ENCODE measurements at regions not wholly inside any gene's neighbourhood (a gene's known extent, or its start where the extent isn't known, plus 50 kb on each side); places are given as distances from the start of the nearest gene placed in this dataset.

DNA sequence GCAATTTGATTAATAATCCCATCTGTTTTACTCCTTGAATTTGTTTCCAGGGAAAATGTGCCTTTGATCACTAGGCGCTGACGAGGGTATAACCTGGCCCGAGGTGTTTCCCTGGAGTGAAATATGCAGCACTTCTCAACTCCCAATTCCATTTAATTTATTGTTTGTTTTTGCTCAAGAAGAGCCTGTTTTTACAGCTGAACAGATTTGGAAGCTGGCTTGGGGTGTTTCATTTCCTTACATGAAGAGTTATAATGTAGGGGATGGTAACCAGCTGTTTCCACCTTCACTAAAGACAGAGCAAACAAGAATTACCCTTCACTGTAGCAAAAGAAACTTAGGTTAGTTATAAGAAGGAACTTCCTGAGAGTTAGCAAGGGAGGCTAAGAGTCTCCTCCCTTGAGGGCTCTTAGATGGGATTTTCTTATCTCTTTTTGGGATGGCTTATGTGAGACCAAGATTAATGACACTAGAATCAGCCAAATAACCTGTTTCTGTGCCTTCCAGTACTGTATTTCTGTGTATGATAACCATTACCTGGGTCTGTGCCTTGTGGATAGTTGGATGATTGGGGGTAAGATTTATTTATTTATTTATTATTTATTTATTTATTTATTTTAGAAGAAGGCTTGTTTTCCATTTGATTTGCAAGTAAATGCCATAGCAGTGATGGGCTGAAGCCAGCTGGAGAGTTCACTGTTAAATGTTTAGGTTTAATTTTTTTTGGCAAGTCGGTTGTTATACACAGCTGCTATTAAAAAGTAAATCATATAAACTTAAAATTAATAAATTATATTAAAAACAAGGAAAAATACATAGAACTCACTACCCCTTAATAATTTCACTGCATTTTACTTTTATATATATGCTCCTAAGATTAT is 162.2 kb upstream of the BMP2 start:
- H3K4me3 ChIP-seq (ENCODE audit: low read depth, low read length): no peak overlapping the region
- no peak for TF ChIP-seq CTCF (IDR thresholded peaks at IDR 0.05; ENCODE audit: borderline replicate concordance, insufficient read depth, low read depth, low read length)

DNA sequence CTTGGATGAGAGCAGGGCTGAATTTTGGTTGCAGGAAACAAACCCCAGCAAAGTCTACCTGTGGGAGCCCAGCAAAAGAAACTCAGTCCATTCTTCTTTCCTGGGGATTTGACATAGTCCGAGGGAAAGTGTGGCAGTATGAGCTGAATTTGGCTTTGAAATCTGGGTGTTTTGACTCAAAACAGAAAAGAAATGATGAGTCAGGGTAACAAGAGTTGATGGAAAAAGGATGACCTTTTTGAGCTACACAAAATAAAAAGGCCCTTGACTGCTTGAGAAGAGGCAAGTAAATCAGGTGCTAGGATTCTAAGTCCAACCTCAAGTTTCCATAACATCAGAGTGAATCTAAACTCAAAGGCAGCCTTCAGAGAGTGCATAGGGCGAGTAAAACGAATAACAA is 163.3 kb upstream of the BMP2 start:
- no peak for TF ChIP-seq CTCF (IDR thresholded peaks at IDR 0.05; ENCODE audit: borderline replicate concordance, insufficient read depth, low read depth, low read length)
- H3K4me3 ChIP-seq (ENCODE audit: low read depth, low read length): no peak overlapping the region

- H3K4me3 ChIP-seq (ENCODE audit: low read depth, low read length): no peak overlapping the region
- TF ChIP-seq CTCF (IDR thresholded peaks at IDR 0.05; ENCODE audit: borderline replicate concordance, insufficient read depth, low read depth, low read length): no peak
Measured at GRCh38 chr20:6599876-6600735, 167.4 kb upstream of the BMP2 start.

- no peak for TF ChIP-seq CTCF (IDR thresholded peaks at IDR 0.05; ENCODE audit: borderline replicate concordance, insufficient read depth, low read depth, low read length)
- no peak overlapping the region for H3K4me3 ChIP-seq (ENCODE audit: low read depth, low read length)
Measured at GRCh38 chr20:6595704-6596103, 171.8 kb upstream of the BMP2 start.

- no peak overlapping the region for H3K4me3 ChIP-seq (ENCODE audit: low read depth, low read length)
- TF ChIP-seq CTCF (IDR thresholded peaks at IDR 0.05; ENCODE audit: borderline replicate concordance, insufficient read depth, low read depth, low read length): no peak
Measured at GRCh38 chr20:6590891-6591637, 176.4 kb upstream of the BMP2 start.

GRCh38 chr20:6588296-6588695 is 179.2 kb upstream of the BMP2 start:
- no peak for TF ChIP-seq CTCF (IDR thresholded peaks at IDR 0.05; ENCODE audit: borderline replicate concordance, insufficient read depth, low read depth, low read length)
- H3K4me3 ChIP-seq (ENCODE audit: low read depth, low read length): no peak overlapping the region

Data from GM12875 (cell line).